T47D (cell line): ENCODE measurements at regions not wholly inside any gene's neighbourhood (a gene's known extent, or its start where the extent isn't known, plus 50 kb on each side); places are given as distances from the start of the nearest gene placed in this dataset.

Source experiments
- DNase-seq, 2 experiments: peaks; one replicate each; pipeline versions ENCODE4 v3.0.0 to v3.0.0-alpha.2; 2011 to 2012; ENCODE audit warnings: low read depth in 1 of 2, low spot score in 1 of 2
- JUND ChIP-seq: IDR thresholded peaks from 2 replicates; pipeline ENCODE4 v1.6.1; 2012; ENCODE audit warnings: low read depth
- in situ Hi-C: cut with HindIII; loops from 2 replicates; pipeline ENCODE4 v1.10.0; 2016; ENCODE audit warnings: low sequenced_read_pairs, low pct_unique_long_range_greater_than_20kb

- in situ Hi-C loops: no loop called here
- no peak for TF ChIP-seq JUND
- no peak for DNase-seq
These were observed 537.7 kb downstream of the TNS1 start for GRCh38 chr2:217465100-217465499.

- no peak for DNase-seq
- TF ChIP-seq JUND: no peak
- in situ Hi-C loops: no loop called here
These were observed 539.3 kb downstream of the TNS1 start for GRCh38 chr2:217463402-217464075.

- no peak for TF ChIP-seq JUND
- in situ Hi-C loops: no loop called here
- DNase-seq: no peak
These were observed 540.7 kb downstream of the TNS1 start for GRCh38 chr2:217462121-217462520.

- in situ Hi-C loops: no loop called here
- DNase-seq: no peak
These were observed 541.1 kb downstream of the TNS1 start for GRCh38 chr2:217461674-217462073.

GRCh38 chr2:217459680-217460405 lies 543.0 kb downstream of the TNS1 start:
- in situ Hi-C loops: no loop called here

More at GRCh38 chr2:217461674-217462073, 541.1 kb downstream of the TNS1 start:
- TF ChIP-seq JUND: no peak

GRCh38 chr2:217459016-217459415 lies 543.8 kb downstream of the TNS1 start:
- no peak for TF ChIP-seq JUND
- in situ Hi-C loops: no loop called here
- DNase-seq: no peak

More at GRCh38 chr2:217459680-217460405, 543.0 kb downstream of the TNS1 start:
- DNase-seq: no peak
- TF ChIP-seq JUND: no peak

- in situ Hi-C loops: no loop called here
- DNase-seq: no peak
- TF ChIP-seq JUND: no peak
These were observed 546.8 kb downstream of the TNS1 start for GRCh38 chr2:217456016-217456415.

- no peak for TF ChIP-seq JUND
- in situ Hi-C loops: no loop called here
These were observed 549.9 kb downstream of the TNS1 start for GRCh38 chr2:217452928-217453327.

GRCh38 chr2:217451666-217452065 lies 551.1 kb downstream of the TNS1 start:
- no peak for TF ChIP-seq JUND
- in situ Hi-C loops: no loop called here
- no peak for DNase-seq

More at GRCh38 chr2:217452928-217453327, 549.9 kb downstream of the TNS1 start:
- no peak for DNase-seq

- no peak for TF ChIP-seq JUND
- no peak for DNase-seq
- in situ Hi-C loops: no loop called here
These were observed 553.4 kb downstream of the TNS1 start for GRCh38 chr2:217449444-217449843.

GRCh38 chr2:217448860-217449259 lies 553.9 kb downstream of the TNS1 start:
- DNase-seq: no peak
- no peak for TF ChIP-seq JUND
- in situ Hi-C loops: no loop called here

- no peak for DNase-seq
- no peak for TF ChIP-seq JUND
- in situ Hi-C loops: no loop called here
These were observed 557.1 kb downstream of the TNS1 start for GRCh38 chr2:217445723-217446122.

- no peak for TF ChIP-seq JUND
- DNase-seq: no peak
- in situ Hi-C loops: no loop called here
These were observed 557.9 kb downstream of the TNS1 start for GRCh38 chr2:217444932-217445331.
